Glutamatergic neuron (in vitro differentiated cells): ENCODE measurements at regions not wholly inside any gene's neighbourhood (a gene's known extent, or its start where the extent isn't known, plus 50 kb on each side); places are given as distances from the start of the nearest gene placed in this dataset.

Source experiments
- DNase-seq: peaks from one replicate; pipeline ENCODE4 v3.0.0; 2022
- H3K27ac Mint-ChIP-seq: one replicate; pipeline ENCODE4 v1.8.0; 2020; ENCODE audit warnings: mild to moderate bottlenecking, mixed read lengths, inconsistent platforms; ENCODE audit not compliant: unreplicated experiment
- H3K27me3 Mint-ChIP-seq: one replicate; pipeline ENCODE4 v1.8.0; 2020; ENCODE audit warnings: mild to moderate bottlenecking, moderate library complexity, mixed read lengths, inconsistent platforms; ENCODE audit not compliant: unreplicated experiment
- H3K36me3 Mint-ChIP-seq: one replicate; pipeline ENCODE4 v1.8.0; 2020; ENCODE audit warnings: mild to moderate bottlenecking, mixed read lengths, inconsistent platforms; ENCODE audit not compliant: unreplicated experiment
- H3K4me1 Mint-ChIP-seq: one replicate; pipeline ENCODE4 v1.8.0; 2020; ENCODE audit warnings: mild to moderate bottlenecking, low read depth, mixed read lengths, inconsistent platforms; ENCODE audit not compliant: unreplicated experiment
- H3K4me3 Mint-ChIP-seq: one replicate; pipeline ENCODE4 v1.8.0; 2020; ENCODE audit warnings: mild to moderate bottlenecking, mixed read lengths, inconsistent platforms; ENCODE audit not compliant: unreplicated experiment
- H3K9me3 Mint-ChIP-seq: one replicate; pipeline ENCODE4 v1.8.0; 2020; ENCODE audit warnings: mild to moderate bottlenecking, moderate library complexity, mixed read lengths, inconsistent platforms; ENCODE audit not compliant: unreplicated experiment
- TF ChIP-seq, protein P1 (sequence below): fragments of 200-600 bp; sonication (generic); IDR thresholded peaks from one replicate; pipeline ENCODE4 v1.5.0; 2021; ENCODE audit not compliant: partially characterized antibody, unreplicated experiment

DNA sequence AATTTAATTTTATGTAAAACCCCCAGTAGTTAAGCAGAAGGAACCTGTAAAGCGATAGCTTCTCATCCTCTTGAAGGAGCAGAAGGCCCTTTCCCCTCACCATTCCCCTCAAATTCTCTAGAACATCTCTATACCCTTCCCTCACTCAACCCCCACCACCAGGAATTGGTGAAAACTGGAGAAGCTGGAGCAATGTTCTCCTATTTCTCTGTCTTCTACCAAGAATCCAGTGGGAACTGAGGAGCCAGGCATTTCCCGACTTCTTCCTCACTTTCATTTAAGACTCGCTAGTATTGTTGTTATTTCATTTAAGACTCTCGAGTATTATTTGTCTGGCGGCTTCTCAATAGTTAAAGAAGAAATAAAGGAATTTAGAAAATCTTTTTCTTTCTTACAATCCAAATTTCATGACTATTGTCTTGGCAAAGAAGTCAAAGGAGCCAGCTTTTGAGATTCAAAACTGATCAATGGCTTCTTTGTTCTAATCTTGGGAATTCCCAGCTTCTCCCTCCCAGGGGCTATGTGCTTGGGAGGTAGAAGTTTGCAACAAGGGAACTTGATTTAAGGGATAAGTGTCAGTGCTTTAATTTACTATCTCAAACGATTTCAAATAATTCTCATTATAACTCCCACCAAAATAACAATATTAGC is 253.3 kb upstream of the ADGRL2 start:
- TF ChIP-seq, protein P1, sequence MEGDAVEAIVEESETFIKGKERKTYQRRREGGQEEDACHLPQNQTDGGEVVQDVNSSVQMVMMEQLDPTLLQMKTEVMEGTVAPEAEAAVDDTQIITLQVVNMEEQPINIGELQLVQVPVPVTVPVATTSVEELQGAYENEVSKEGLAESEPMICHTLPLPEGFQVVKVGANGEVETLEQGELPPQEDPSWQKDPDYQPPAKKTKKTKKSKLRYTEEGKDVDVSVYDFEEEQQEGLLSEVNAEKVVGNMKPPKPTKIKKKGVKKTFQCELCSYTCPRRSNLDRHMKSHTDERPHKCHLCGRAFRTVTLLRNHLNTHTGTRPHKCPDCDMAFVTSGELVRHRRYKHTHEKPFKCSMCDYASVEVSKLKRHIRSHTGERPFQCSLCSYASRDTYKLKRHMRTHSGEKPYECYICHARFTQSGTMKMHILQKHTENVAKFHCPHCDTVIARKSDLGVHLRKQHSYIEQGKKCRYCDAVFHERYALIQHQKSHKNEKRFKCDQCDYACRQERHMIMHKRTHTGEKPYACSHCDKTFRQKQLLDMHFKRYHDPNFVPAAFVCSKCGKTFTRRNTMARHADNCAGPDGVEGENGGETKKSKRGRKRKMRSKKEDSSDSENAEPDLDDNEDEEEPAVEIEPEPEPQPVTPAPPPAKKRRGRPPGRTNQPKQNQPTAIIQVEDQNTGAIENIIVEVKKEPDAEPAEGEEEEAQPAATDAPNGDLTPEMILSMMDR: no peak
- Mint-ChIP-seq H3K4me3 (no peak overlapping the region), H3K9me3 (no peaks in the 10 kb centered on the region), H3K36me3 (no peaks in the 10 kb centered on the region), H3K27ac (no peak overlapping the region), H3K27me3 (no peaks in the 10 kb centered on the region), H3K4me1 (peaks cover 12% of the 10 kb centered on the region)
- DNase-seq: no peak

DNA sequence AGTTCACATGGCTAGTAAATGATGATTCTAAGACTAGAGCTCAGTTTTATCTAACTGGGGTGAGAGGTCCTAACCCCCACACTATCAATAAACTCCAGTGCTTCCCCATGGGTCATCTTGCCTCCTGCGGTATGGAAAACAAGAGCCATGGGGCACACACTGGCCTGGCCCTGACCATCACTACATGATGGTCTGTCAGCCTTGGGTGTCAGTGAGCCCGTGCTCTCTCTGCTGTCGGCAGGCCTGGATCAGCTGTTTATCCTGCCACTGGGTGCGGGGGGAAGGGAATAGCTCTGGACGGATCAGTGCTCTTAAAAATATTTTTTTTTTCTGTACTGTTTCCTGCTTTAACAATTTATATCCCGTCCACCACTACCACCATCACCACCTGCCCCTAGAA is 255.0 kb upstream of the ADGRL2 start:
- Mint-ChIP-seq H3K4me3 (no peak overlapping the region), H3K9me3 (no peaks in the 10 kb centered on the region), H3K4me1 (peaks cover 10% of the 10 kb centered on the region), H3K27ac (no peak overlapping the region), H3K27me3 (no peaks in the 10 kb centered on the region), H3K36me3 (no peaks in the 10 kb centered on the region)
- peak; percentile 19 for DNase-seq
- TF ChIP-seq, protein P1: no peak

DNA sequence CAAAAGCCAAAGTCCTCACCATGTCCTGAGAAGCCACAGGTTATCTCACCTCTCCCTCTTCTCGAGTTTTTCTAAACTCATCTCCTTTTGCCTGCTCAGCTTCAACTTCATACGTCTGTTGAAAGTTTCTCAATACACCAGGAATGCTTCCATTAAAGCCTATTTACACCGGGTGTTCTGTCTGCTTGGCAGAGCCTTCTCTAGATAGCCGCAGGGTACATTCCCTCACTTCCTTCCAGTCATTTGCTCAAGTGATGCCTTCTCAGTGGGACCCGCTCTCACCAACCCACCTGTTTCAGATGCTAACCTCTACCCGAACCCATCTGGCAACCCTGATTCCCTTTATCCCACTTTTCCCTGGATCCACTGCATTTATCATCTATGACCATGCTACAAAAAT is 257.0 kb upstream of the ADGRL2 start:
- no peaks in the 10 kb centered on the region for H3K9me3 Mint-ChIP-seq
- no peaks in the 10 kb centered on the region for H3K27me3 Mint-ChIP-seq
- peaks cover 5% of the 10 kb centered on the region for H3K4me1 Mint-ChIP-seq
- H3K36me3 Mint-ChIP-seq: no peaks in the 10 kb centered on the region
- no peak overlapping the region for H3K4me3 Mint-ChIP-seq
- no peak overlapping the region for H3K27ac Mint-ChIP-seq
- DNase-seq: no peak
- TF ChIP-seq, protein P1: no peak

DNA sequence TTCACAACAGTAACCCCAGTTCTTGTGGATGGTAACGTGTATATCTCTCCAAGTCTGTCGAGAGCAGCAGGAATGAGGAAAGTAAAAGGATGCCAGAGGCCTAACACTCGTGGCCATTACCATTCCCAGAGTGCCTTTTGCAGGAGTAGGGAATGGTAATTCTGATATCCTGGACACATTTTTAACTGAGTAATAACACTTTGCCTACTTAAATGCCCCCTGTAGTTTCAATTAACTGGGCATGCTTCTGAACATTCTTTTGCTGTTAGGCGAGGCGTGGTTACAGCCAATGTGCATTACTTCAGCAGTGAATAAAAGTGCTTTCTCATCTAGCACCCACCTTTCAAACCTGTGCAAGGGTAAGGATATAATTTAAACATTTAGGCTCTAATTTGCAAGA is 258.5 kb upstream of the ADGRL2 start:
- Mint-ChIP-seq H3K4me3 (no peak overlapping the region), H3K27ac (no peak overlapping the region), H3K4me1 (no peaks in the 10 kb centered on the region), H3K9me3 (no peaks in the 10 kb centered on the region), H3K36me3 (no peaks in the 10 kb centered on the region), H3K27me3 (no peaks in the 10 kb centered on the region)
- TF ChIP-seq, protein P1: no peak
- DNase-seq: no peak

DNA sequence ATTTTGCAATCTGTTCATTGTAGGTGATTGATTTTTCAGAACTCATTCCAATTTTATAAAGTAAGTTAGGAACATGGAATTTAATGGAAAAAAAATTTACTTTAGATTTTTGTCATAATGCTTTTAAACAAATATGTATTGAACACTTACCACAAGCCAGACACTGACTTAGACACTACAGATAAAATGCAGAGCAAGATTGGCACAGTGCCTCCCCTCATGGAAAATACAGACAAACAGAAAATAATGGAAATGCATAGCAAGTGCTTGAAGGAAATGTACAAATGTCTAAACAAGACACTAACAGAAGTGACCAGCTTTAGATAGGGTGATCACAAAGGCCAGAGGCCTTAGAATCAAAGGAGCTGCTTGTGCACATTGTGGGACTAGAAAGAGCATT is 260.5 kb upstream of the ADGRL2 start:
- no peaks in the 10 kb centered on the region for H3K4me1 Mint-ChIP-seq
- H3K27me3 Mint-ChIP-seq: no peaks in the 10 kb centered on the region
- no peak overlapping the region for H3K4me3 Mint-ChIP-seq
- H3K36me3 Mint-ChIP-seq: no peaks in the 10 kb centered on the region
- no peaks in the 10 kb centered on the region for H3K9me3 Mint-ChIP-seq
- DNase-seq: no peak
- TF ChIP-seq, protein P1: no peak
- no peak overlapping the region for H3K27ac Mint-ChIP-seq
